UCSD-AML1 (cell line): ENCODE measurements at regions not wholly inside any gene's neighbourhood (a gene's known extent, or its start where the extent isn't known, plus 50 kb on each side); places are given as distances from the start of the nearest gene placed in this dataset.
"Not testable (repeated sequence)": the region's sequence is repeated elsewhere in the genome, so short reads cannot be mapped to it uniquely, and the experiment has no call there.

ENCODE experiments used
- DNase-seq: peaks from one replicate; lab custom pipeline; 2025; ENCODE audit not compliant: unreplicated experiment; lab: John Stamatoyannopoulos, UW

GRCh38 chr5:63894690-63895089, 67.6 kb downstream of the HTR1A start:
- DNase-seq, result no peak

DNA sequence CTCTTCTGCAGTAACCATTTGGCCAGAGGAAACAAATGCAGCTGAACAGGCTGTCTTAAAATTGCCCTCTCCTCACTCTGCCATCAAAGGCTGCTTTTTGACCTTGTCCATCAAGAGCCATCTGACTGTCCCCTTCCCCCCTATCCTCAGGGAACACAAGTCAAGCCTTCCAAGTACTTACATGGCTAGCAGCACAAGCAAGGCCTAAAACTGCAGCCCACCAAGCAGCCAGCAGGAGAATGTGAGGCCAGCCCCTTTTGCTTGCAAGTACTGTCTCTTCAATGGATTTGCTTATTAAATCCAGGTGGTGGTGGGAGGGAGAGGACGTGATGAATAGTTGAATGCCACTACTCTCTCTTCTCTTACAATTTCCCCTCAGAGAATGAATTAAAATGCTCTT, 83.5 kb downstream of the HTR1A start:
- DNase-seq, result no peak

GRCh38 chr5:63877961-63878360, 84.3 kb downstream of the HTR1A start:
- no peak for DNase-seq

DNA sequence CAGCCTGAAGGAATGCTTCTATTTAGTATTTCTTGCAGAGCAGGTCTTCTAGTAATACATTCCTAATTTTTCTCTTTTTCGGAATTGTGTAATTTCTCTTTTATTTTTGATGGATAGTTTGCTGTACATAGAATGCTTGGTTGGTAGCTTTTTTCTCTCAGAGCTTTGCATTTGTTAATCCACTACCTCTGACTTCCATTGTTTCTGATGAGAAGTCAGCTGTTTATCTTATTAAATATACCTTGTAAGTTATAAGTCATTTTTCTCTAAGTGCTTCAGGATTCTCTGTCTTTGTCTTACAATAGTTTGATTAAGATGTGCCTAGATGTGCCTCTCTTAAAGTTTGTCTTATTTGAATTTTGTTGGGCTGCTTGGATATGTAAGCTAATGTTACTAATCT, 101.9 kb downstream of the HTR1A start:
- DNase-seq, result no peak

DNA sequence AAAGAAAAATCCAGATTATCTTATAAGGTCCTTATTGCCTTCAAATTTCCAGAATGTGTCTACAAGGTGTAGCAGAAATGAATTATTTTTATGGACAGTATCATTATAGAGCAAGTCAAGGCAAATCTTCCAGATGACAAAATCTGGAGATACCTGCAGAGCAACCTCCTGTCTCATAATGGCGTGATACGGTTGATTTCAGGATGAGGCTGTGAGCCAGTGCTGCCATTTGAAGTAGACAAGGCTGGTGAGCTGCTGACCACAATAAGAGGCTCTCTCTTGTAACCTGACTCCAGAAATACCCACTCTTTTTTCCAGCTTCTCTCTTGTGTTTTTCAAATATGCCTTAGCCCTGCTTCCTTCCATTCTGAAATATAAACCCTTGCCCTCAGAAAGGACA, 108.2 kb downstream of the HTR1A start:
- no peak for DNase-seq

- no peak for DNase-seq
Measured at GRCh38 chr5:63843190-63843589, 119.1 kb downstream of the HTR1A start.

GRCh38 chr5:63837437-63837836, 124.8 kb downstream of the HTR1A start:
- DNase-seq, result no peak

DNA sequence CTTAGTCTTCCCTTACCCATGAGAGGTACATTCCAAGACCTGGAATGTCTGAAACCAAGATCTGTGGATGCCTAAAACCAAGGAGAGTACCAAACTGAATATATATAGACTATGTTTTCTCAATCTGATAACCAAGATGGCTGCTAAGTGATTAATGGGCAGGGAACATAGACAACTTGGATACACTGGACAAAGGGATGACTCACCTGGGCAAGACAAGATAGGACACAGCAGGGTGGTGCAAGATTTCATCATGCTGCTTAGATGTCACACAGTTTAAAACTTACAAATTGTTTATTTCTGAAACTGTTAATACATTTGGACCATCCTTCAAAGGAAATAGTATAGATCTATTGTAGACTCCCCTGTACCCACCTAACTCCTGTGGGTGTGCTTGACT, 130.9 kb downstream of the HTR1A start:
- DNase-seq, result no peak

- DNase-seq, result no peak
Measured at GRCh38 chr5:63825984-63826383, 136.3 kb downstream of the HTR1A start.

- DNase-seq, result no peak
Measured at GRCh38 chr5:63823583-63823982, 138.7 kb downstream of the HTR1A start.

DNA sequence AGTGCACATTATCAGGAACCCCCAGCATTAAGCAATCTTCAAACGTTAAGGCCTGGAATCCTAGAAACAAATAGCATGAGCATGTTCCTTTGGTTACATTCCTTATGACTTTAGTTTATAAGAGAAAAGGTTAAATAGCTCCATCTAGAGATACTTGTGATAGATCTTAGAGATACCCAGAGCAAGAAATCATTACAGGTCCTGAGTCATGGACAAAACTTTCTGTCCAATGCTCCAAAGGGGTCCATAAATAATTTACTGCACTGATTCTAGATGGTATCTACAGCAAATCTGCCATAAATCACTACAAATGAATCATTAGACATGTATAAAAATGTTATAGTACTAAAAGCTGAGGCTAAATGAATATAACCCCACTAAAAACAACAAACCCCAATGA, 139.6 kb downstream of the HTR1A start:
- no peak for DNase-seq

DNA sequence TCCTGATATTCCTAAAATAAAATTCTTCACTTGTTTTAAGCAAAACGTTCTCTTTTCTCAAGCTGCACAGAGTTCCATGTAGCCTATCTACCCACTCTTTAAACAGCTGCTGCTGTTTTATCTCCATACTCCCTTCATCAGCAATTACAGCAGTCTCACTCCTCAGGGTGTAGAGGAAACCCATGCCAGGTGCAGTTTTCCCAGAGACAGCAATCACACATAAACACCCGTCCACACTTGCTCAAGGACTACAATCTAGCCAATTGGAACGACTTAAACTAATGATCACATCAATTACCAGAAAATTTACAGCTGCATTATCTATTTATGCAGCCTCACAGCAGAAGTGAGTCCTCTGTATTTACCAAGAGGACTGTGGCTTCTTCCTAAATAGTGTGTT, 141.7 kb downstream of the HTR1A start:
- no peak for DNase-seq

GRCh38 chr5:63812693-63813092, 149.6 kb downstream of the HTR1A start:
- no peak for DNase-seq

DNA sequence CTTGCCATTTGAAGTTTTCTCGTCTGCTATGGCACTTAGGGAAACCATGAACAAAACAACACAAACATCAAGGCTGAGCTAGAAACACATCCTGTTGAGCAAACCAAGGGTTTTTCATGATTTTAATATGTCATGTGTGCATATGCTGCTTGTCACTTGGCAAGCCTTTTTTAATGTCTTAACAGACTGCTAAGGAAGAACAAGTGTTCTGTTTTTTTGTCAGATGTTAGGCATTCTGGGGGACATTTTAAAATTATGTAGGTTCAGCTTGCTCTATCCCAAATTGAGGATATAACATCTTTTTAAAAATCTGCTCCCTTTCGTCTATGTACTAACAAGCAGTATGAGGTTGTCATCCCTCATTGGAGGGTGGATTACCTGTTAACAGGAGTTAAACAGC, 150.3 kb downstream of the HTR1A start:
- DNase-seq, result no peak

- DNase-seq, result no peak
Measured at GRCh38 chr5:63811286-63811685, 151.0 kb downstream of the HTR1A start.

DNA sequence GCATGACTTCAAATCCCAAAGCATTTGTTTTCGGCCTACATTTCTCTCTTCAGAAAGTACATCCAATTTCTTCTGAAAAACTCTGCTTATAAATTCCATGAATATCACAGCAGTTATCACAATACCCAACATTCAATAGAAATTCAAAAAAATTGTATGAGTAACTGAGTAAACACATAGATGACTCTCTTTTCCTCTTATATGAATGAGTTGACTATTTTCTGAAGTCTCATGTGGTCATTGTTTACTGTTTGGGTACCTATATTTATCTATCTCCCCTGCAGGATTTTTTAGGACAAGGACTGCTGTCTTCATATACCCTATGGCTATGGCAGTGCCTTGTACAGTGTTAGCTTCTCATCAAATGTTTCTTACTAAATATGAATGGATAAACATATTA, 157.1 kb downstream of the HTR1A start:
- no peak for DNase-seq

- no peak for DNase-seq
Measured at GRCh38 chr5:63803165-63803564, 159.1 kb downstream of the HTR1A start.

DNA sequence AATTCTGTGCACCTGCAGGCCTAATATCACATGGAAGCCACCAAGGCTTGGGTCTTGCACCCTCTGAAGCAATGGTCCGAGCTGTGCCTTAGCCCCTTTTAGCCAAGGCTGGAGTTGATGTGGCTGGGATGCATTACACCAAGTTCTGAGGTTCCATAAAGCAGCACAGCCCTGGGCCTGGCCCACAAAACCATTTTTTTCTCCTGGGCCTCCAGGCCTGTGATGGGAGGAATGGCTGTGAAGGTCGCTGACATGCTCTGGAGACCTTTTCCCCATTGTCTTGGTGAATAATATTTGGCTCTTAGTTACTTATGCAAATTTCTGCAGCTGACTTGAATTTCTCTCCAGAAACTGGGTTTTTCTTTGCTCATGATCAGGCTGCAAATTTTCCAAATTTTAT, 167.3 kb downstream of the HTR1A start:
- DNase-seq, result no peak

- DNase-seq, result no peak
Measured at GRCh38 chr5:63794296-63794695, 167.9 kb downstream of the HTR1A start.

DNA sequence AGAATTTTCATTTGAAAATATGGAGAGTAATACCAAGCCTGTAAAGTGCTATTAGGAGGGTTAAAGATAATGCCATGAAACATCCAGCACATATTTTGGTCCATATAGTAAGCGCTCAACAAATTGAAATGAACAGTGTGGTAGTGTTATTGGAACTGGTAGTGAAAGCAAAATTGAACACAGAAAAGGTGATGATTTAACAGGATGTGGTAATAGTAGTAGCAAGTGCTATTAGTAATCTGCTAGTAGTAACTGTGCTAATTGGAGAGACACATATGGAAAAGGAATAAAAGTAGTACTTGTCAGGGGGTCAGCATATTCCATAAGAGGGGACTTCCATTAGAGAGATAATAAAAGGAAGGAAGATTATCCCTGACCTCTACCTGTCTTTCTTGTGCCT, 187.3 kb downstream of the HTR1A start:
- no peak for DNase-seq

DNA sequence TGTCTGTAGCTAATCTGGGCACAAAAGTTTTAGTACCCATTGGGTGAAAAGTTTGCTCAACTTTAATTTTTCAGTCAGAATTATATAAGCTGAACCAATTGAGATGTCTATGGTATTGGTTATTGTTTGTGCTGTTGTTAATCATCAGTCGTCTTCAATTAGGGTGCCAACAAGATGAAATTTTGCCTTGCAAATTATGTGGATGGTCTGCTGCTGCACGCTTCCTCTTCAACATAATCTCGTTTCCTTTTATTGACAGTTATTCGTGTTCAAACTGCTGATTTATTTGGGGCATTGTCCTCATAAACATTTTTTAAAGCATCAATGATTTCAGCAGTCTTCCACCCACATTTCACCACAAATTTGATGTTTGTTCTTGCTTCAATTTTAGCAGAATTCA, 194.0 kb downstream of the HTR1A start:
- no peak for DNase-seq

- no peak for DNase-seq
Measured at GRCh38 chr5:63760965-63761364, 201.3 kb downstream of the HTR1A start.

DNA sequence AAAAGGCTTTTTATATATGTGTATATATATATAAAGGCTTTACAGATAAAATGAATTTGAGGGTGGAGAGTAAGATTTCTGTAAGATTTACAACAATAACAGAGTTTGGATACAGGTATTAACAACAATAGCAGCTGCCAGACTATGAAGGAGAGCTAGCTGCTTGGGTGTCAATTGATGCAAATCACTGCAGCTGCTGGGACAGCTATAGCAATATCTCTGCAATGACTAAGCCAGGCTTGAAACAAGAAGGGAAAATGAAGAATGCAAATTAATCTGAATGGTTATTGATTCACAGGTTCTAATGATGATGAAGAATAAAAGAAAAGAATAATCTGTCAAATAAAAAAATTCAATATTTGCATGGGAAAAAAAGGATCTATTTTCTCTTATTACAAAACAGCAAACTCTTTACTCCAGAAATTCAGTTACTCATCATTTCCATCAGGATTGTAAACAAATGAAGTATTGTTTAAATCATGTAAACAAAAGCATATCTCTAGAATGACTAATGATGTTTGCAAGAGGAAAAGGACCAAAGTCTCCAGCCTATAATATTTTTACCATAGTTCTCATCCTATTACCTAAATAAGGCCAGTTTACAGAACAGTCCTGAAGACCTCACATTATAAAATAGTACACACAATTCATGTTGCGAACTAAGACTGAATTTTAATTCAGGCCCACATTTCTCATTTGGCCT, 219.0 kb downstream of the HTR1A start:
- DNase-seq, result no peak

GRCh38 chr5:63732880-63733279, 229.4 kb downstream of the HTR1A start:
- DNase-seq, result not testable (repeated sequence)
